ENCODE measurements at regions not wholly inside any gene's neighbourhood (a gene's known extent, or its start where the extent isn't known, plus 50 kb on each side); places are given as distances from the start of the nearest gene placed in this dataset.

GRCh38 chr22:44587737-44588310 is 89.8 kb upstream of the RTL6 start:
- H3K36me3 ChIP-seq (ENCODE audit: low read depth) = no peaks in the 10 kb centered on the region
- no peak for DNase-seq
- intact Hi-C loops (cut with DNase I, micrococcal nuclease) = no loop called here
- TF ChIP-seq CTCF (IDR thresholded peaks at IDR 0.05) = no peak
- H3K4me3 ChIP-seq = no peak overlapping the region
- no peaks in the 10 kb centered on the region for H3K9me3 ChIP-seq
- no peak for ATAC-seq
- no peaks in the 10 kb centered on the region for H3K4me1 ChIP-seq (ENCODE audit: low read depth)

GRCh38 chr22:44586999-44587736 is 89.1 kb upstream of the RTL6 start:
- Histone ChIP-seq H3K4me1 (ENCODE audit: low read depth) (no peaks in the 10 kb centered on the region), H3K4me3 (no peak overlapping the region), H3K9me3 (no peaks in the 10 kb centered on the region), H3K36me3 (ENCODE audit: low read depth) (no peaks in the 10 kb centered on the region)
- intact Hi-C loops (cut with DNase I, micrococcal nuclease) = no loop called here
- DNase-seq (peak in 1 of 3 donors; percentile 37), ATAC-seq (peak; percentile 41)
- no peak for TF ChIP-seq CTCF (IDR thresholded peaks at IDR 0.05)

- Histone ChIP-seq H3K4me1 (ENCODE audit: low read depth) (no peaks in the 10 kb centered on the region), H3K4me3 (no peak overlapping the region), H3K9me3 (no peaks in the 10 kb centered on the region), H3K36me3 (ENCODE audit: low read depth) (no peaks in the 10 kb centered on the region)
- ATAC-seq = peak; percentile 29
- TF ChIP-seq CTCF (IDR thresholded peaks at IDR 0.05) = no peak
- DNase-seq = peak in 1 of 3 donors; percentile 25
- intact Hi-C loops (cut with DNase I, micrococcal nuclease) = no loop called here
Observed at GRCh38 chr22:44586351-44586990, 88.4 kb upstream of the RTL6 start.

GRCh38 chr22:44585559-44586350 is 87.7 kb upstream of the RTL6 start:
- Histone ChIP-seq H3K4me1 (ENCODE audit: low read depth) (no peaks in the 10 kb centered on the region), H3K9me3 (no peaks in the 10 kb centered on the region), H3K4me3 (no peak overlapping the region), H3K36me3 (ENCODE audit: low read depth) (no peaks in the 10 kb centered on the region)
- DNase-seq (peak in 1 of 3 donors; percentile 27), ATAC-seq (no peak)
- TF ChIP-seq CTCF (IDR thresholded peaks at IDR 0.05) = no peak
- intact Hi-C loops (cut with DNase I, micrococcal nuclease) = no loop called here

- Histone ChIP-seq H3K9me3 (no peaks in the 10 kb centered on the region), H3K4me1 (ENCODE audit: low read depth) (no peaks in the 10 kb centered on the region), H3K4me3 (no peak overlapping the region), H3K36me3 (ENCODE audit: low read depth) (no peaks in the 10 kb centered on the region)
- intact Hi-C loops (cut with DNase I, micrococcal nuclease) = no loop called here
- ATAC-seq (no peak), DNase-seq (peak in 1 of 3 donors; percentile 5)
- no peak for TF ChIP-seq CTCF (IDR thresholded peaks at IDR 0.05)
Observed at GRCh38 chr22:44584256-44584902, 86.3 kb upstream of the RTL6 start.
